IMR-90 (cell line): ENCODE measurements at regions not wholly inside any gene's neighbourhood (a gene's known extent, or its start where the extent isn't known, plus 50 kb on each side); places are given as distances from the start of the nearest gene placed in this dataset.
A peak's percentile ranks its signal among the peaks of the same experiment; 100 is the strongest.
"Not testable (repeated sequence)": the region's sequence is repeated elsewhere in the genome, so short reads cannot be mapped to it uniquely, and the experiment has no call there.

Source experiments
- ATAC-seq: fragments of 200-7000 bp; cut with Tn5 transposase; 2 replicates; pipeline ENCODE4 v1.9.1; 2020; ENCODE audit warnings: low read depth, mild to moderate bottlenecking, moderate library complexity
- BruUV-seq: library from RNA; stranded (reverse); fragments of 400-500 nt; replicated peaks from 2 replicates; lab custom pipeline; 2021; lab: Mats Ljungman, UMichigan
- CTCF ChIA-PET: fragments of 300-600 bp; formaldehyde crosslinking; extraction: SDS; loops from one replicate; lab custom pipeline; 2021; ENCODE audit warnings: antibody characterized with exemption; lab: Yijun Ruan, JAX
- POLR2A ChIA-PET: fragments of 300-600 bp; sonication (Branson Sonifier 250); formaldehyde crosslinking; loops from one replicate; lab custom pipeline; 2022; ENCODE audit warnings: antibody characterized with exemption; ENCODE audit not compliant: unreplicated experiment; lab: Charles Lee
- DNase-seq: peaks from one replicate; pipeline ENCODE4 v3.0.0; 2013
- H2AFZ ChIP-seq: replicated peaks from 2 replicates; pipeline ENCODE3; 2013; ENCODE audit warnings: low read length, mild to moderate bottlenecking; ENCODE audit not compliant: poor library complexity
- H2AK5ac ChIP-seq: 2 replicates; pipeline ENCODE4 v1.6.1; 2013; ENCODE audit warnings: low read depth, low read length, inconsistent platforms
- H2AK9ac ChIP-seq: replicated peaks from 2 replicates; pipeline ENCODE3; 2013; ENCODE audit warnings: mild to moderate bottlenecking, low read depth, low read length, moderate library complexity; ENCODE audit not compliant: poor library complexity
- H2BK120ac ChIP-seq: 2 replicates; pipeline ENCODE4 v1.6.1; 2013; ENCODE audit warnings: low read depth, low read length, inconsistent platforms
- H2BK15ac ChIP-seq: 3 replicates; pipeline ENCODE4 v1.6.1; 2013; ENCODE audit warnings: low read depth, low read length, inconsistent platforms
- H2BK20ac ChIP-seq: 2 replicates; pipeline ENCODE4 v1.6.1; 2013; ENCODE audit warnings: low read depth, mild to moderate bottlenecking, inconsistent platforms, low read length, moderate library complexity
- H2BK5ac ChIP-seq: 2 replicates; pipeline ENCODE4 v1.6.1; 2013; ENCODE audit warnings: mild to moderate bottlenecking, low read depth, low read length, inconsistent platforms; ENCODE audit not compliant: poor library complexity, severe bottlenecking
- H3K14ac ChIP-seq: replicated peaks from 2 replicates; pipeline ENCODE4 v1.6.1; 2013; ENCODE audit warnings: low read depth, low read length, inconsistent platforms
- H3K18ac ChIP-seq: 2 replicates; pipeline ENCODE4 v1.6.1; 2013; ENCODE audit warnings: low read depth, low read length, control low read depth
- H3K23ac ChIP-seq: 2 replicates; pipeline ENCODE4 v1.6.1; 2013; ENCODE audit warnings: low read depth, low read length, inconsistent platforms
- H3K27ac ChIP-seq: 2 replicates; pipeline ENCODE4 v1.5.1; 2013; ENCODE audit warnings: mild to moderate bottlenecking, control low read depth, low read length; ENCODE audit not compliant: insufficient read depth
- H3K27me3 ChIP-seq: 2 replicates; pipeline ENCODE4 v1.6.1; 2013; ENCODE audit warnings: low read length; ENCODE audit not compliant: control insufficient read depth, insufficient read depth
- H3K36me3 ChIP-seq: 2 replicates; pipeline ENCODE4 v1.6.1; 2013; ENCODE audit warnings: low read length, mixed read lengths; ENCODE audit not compliant: control insufficient read depth, insufficient read depth
- H3K4ac ChIP-seq: 2 replicates; pipeline ENCODE4 v1.6.1; 2013; ENCODE audit warnings: low read depth, low read length, inconsistent platforms
- H3K4me1 ChIP-seq: 2 replicates; pipeline ENCODE4 v1.6.1; 2013; ENCODE audit warnings: low read length, mixed read lengths; ENCODE audit not compliant: control insufficient read depth, insufficient read depth
- H3K4me2 ChIP-seq: 2 replicates; pipeline ENCODE4 v1.6.1; 2013; ENCODE audit warnings: low read depth, mild to moderate bottlenecking, control low read depth, low read length, moderate library complexity
- H3K4me3 ChIP-seq: 2 replicates; pipeline ENCODE4 v1.5.1; 2013; ENCODE audit warnings: low read depth, mild to moderate bottlenecking, control low read depth, low read length, moderate library complexity; ENCODE audit not compliant: insufficient read depth
- H3K56ac ChIP-seq: 2 replicates; pipeline ENCODE4 v1.6.1; 2013; ENCODE audit warnings: low read length, inconsistent platforms; ENCODE audit not compliant: insufficient read depth; ENCODE audit errors: extremely low read depth
- H3K79me1 ChIP-seq, 2 experiments: 2 replicates each; pipeline ENCODE4 v1.6.1; 2013; ENCODE audit warnings: low read length in 2 of 2, inconsistent platforms in 1 of 2, low read depth in 1 of 2
- H3K9ac ChIP-seq: 2 replicates; pipeline ENCODE4 v1.6.1; 2013; ENCODE audit warnings: low read depth, low read length, control low read depth
- H3K9me1 ChIP-seq: 2 replicates; pipeline ENCODE4 v1.6.1; 2013; ENCODE audit warnings: low read length, inconsistent platforms; ENCODE audit not compliant: insufficient read depth
- H3K9me3 ChIP-seq: 2 replicates; pipeline ENCODE4 v1.6.1; 2013; ENCODE audit warnings: low read length; ENCODE audit not compliant: control insufficient read depth, insufficient read depth
- H4K20me1 ChIP-seq: 2 replicates; pipeline ENCODE4 v1.6.1; 2013; ENCODE audit warnings: low read length, inconsistent platforms; ENCODE audit not compliant: insufficient read depth
- H4K5ac ChIP-seq: 2 replicates; pipeline ENCODE4 v1.6.1; 2013; ENCODE audit warnings: mild to moderate bottlenecking, low read depth, low read length, control low read depth
- H4K8ac ChIP-seq, 2 experiments: 2 replicates each; pipeline ENCODE4 v1.6.1; 2013; ENCODE audit warnings: low read depth in 2 of 2, low read length in 2 of 2, control low read depth in 1 of 2, inconsistent platforms in 1 of 2
- H4K91ac ChIP-seq: 2 replicates; pipeline ENCODE4 v1.6.1; 2013; ENCODE audit warnings: low read depth, low read length, inconsistent platforms; ENCODE audit not compliant: insufficient read depth
- CEBPB ChIP-seq: IDR thresholded peaks from 2 replicates; pipeline ENCODE4 v1.6.1; 2012; ENCODE audit warnings: low read depth, low read length, improper control_type of control experiment
- CHD1 ChIP-seq: IDR thresholded peaks from 2 replicates; pipeline ENCODE4 v1.6.1; 2012; ENCODE audit warnings: low read depth, low read length, improper control_type of control experiment
- MAZ ChIP-seq: IDR thresholded peaks from 2 replicates; pipeline ENCODE4 v1.6.1; 2012; ENCODE audit warnings: low read depth, mild to moderate bottlenecking, low read length, improper control_type of control experiment, moderate library complexity, borderline replicate concordance
- RFX5 ChIP-seq: IDR thresholded peaks from 2 replicates; pipeline ENCODE4 v1.8.0; 2012; ENCODE audit warnings: low read depth, mild to moderate bottlenecking, low read length, moderate library complexity
- SMC3 ChIP-seq: fragments of 150-350 bp; IDR thresholded peaks from 2 replicates; pipeline ENCODE4 v1.6.1; 2016; ENCODE audit warnings: low read depth, mild to moderate bottlenecking, antibody characterized with exemption, low read length, moderate library complexity
- WGBS, 2 experiments: methylation state at CpG; one replicate each; pipeline versions ENCODE4 v1.1.5 to v1.1.7; 2013; ENCODE audit warnings: missing lambda C conversion rate in 2 of 2; ENCODE audit not compliant: insufficient read length in 1 of 2; ENCODE audit errors: extremely low coverage in 2 of 2; 5-methylcytosine and 5-hydroxymethylcytosine counted together
- dilution Hi-C: fragments of 300-500 bp; cut with HindIII; formaldehyde crosslinking; loops from one replicate; pipeline ENCODE4 v1.14.3; 2018; ENCODE audit warnings: low sequenced_read_pairs; ENCODE audit not compliant: unreplicated experiment
- in situ Hi-C: fragments of 300-500 bp; cut with MboI; formaldehyde crosslinking; loops from 3 replicates; pipeline ENCODE4 v1.14.3; 2019; ENCODE audit warnings: low sequenced_read_pairs, inconsistent platforms, mixed read lengths
- intact Hi-C: fragments of 100-400 bp; cut with micrococcal nuclease; formaldehyde crosslinking; loops from 2 replicates; pipeline ENCODE4 v1.10.0; 2022
- TF ChIP-seq, protein P1 (sequence below): conservative IDR thresholded peaks from 2 replicates; pipeline ENCODE4 v1.5.1; 2012; ENCODE audit warnings: mild to moderate bottlenecking, low read depth, low read length, improper control_type of control experiment

DNA sequence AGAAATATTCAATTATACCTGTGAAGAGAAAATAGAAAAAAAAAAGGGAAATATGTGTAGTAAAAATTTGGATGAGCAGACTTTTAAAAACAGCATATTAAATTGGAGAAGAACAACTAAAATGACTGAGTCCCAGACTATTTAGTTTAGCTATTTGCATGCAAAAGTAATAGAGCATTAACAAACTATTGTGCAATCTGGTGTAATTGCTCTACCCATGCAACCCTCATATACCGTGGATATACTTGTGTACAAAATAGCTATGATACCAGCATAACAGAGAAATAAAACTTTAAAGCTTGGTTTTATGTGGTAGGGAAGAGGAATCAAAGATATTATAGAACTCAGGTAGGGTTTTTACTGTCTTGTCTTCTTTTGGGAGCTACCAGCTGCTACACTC is 78.7 kb upstream of the PRDM9 start:
- H3K23ac ChIP-seq: no peak overlapping the region
- CTCF ChIA-PET: interaction anchor here (0.6 kb wide), 1 partner anchor 59 kb away, joined by 7 read pairs; no protein-coding TSS in a partner anchor
- in situ Hi-C loops: no loop called here
- no peaks in the 10 kb centered on the region for H3K4me1 ChIP-seq
- no peak overlapping the region for H3K9ac ChIP-seq
- peaks cover 12% of the 10 kb centered on the region for H3K9me3 ChIP-seq
- H3K79me1 ChIP-seq: no peaks in the 10 kb centered on the region
- intact Hi-C loops: no loop called here
- no peak overlapping the region for H2BK5ac ChIP-seq
- H2BK20ac ChIP-seq: no peak overlapping the region
- no peak for ATAC-seq
- H3K14ac ChIP-seq: no peak overlapping the region
- no peaks in the 10 kb centered on the region for H3K36me3 ChIP-seq
- H4K8ac ChIP-seq: no peak overlapping the region
- no peak overlapping the region for H3K56ac ChIP-seq
- TF ChIP-seq, protein P1, sequence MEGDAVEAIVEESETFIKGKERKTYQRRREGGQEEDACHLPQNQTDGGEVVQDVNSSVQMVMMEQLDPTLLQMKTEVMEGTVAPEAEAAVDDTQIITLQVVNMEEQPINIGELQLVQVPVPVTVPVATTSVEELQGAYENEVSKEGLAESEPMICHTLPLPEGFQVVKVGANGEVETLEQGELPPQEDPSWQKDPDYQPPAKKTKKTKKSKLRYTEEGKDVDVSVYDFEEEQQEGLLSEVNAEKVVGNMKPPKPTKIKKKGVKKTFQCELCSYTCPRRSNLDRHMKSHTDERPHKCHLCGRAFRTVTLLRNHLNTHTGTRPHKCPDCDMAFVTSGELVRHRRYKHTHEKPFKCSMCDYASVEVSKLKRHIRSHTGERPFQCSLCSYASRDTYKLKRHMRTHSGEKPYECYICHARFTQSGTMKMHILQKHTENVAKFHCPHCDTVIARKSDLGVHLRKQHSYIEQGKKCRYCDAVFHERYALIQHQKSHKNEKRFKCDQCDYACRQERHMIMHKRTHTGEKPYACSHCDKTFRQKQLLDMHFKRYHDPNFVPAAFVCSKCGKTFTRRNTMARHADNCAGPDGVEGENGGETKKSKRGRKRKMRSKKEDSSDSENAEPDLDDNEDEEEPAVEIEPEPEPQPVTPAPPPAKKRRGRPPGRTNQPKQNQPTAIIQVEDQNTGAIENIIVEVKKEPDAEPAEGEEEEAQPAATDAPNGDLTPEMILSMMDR: no peak
- TF ChIP-seq MAZ: no peak
- no peak for TF ChIP-seq RFX5
- TF ChIP-seq SMC3: no peak
- TF ChIP-seq CEBPB: peak; percentile 74
- TF ChIP-seq CHD1: no peak
- H4K5ac ChIP-seq: no peak overlapping the region
- H2AFZ ChIP-seq: no peak overlapping the region
- H3K4me3 ChIP-seq: no peak overlapping the region
- no peak for DNase-seq
- BruUV-seq: no TSS peak
- no peak overlapping the region for H3K27ac ChIP-seq
- H4K20me1 ChIP-seq: no peaks in the 10 kb centered on the region
- no peak overlapping the region for H4K91ac ChIP-seq
- H3K4me2 ChIP-seq: no peak overlapping the region
- H3K18ac ChIP-seq: no peak overlapping the region
- dilution Hi-C loops: no loop called here
- no peak overlapping the region for H2AK5ac ChIP-seq
- H3K27me3 ChIP-seq: no peaks in the 10 kb centered on the region
- no peak overlapping the region for H2BK120ac ChIP-seq
- no peak overlapping the region for H2BK15ac ChIP-seq
- no CpG with 5 or more reads among the region's 1 CpG for WGBS, 2 experiments
- H2AK9ac ChIP-seq: no peak overlapping the region
- H3K4ac ChIP-seq: no peak overlapping the region
- H3K9me1 ChIP-seq: no peaks in the 10 kb centered on the region
- POLR2A ChIA-PET: no interaction called here

DNA sequence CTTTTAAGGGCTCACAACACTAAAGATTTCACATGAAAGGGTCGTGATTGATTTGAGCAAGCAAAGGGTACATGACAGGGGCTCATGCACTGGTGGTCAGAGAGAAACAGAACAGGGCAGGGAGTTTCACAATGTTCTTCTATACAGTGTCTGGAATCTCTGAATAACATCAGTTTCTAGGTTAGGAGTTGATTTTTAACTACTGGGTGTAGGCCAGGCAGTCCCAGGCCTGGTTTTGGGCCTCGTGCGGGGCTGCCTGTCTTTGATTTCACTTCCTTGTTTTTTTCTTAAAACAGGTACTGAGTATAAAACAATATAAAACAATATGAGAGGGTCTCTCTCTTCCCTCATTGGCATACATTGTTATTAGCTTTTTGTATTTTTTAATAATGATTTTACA is 87.2 kb upstream of the PRDM9 start:
- DNase-seq, H3K79me1 ChIP-seq, H3K4me1 ChIP-seq, H3K4ac ChIP-seq, intact Hi-C loops, ATAC-seq, H2AK9ac ChIP-seq, H2BK20ac ChIP-seq, CTCF ChIA-PET, H4K5ac ChIP-seq, H3K36me3 ChIP-seq, H3K18ac ChIP-seq, H4K91ac ChIP-seq, H4K20me1 ChIP-seq, H2BK120ac ChIP-seq, H3K4me2 ChIP-seq, H3K23ac ChIP-seq, H3K9me1 ChIP-seq, H2BK15ac ChIP-seq, dilution Hi-C loops, H3K9ac ChIP-seq, H4K8ac ChIP-seq, H3K14ac ChIP-seq, in situ Hi-C loops, BruUV-seq, POLR2A ChIA-PET, H3K4me3 ChIP-seq, H3K27me3 ChIP-seq, H3K27ac ChIP-seq, H2AFZ ChIP-seq, H3K56ac ChIP-seq, H2BK5ac ChIP-seq, H2AK5ac ChIP-seq: not testable (repeated sequence)
- no CpG with 5 or more reads among the region's 3 CpGs for WGBS, 2 experiments
- peaks cover 10% of the 10 kb centered on the region for H3K9me3 ChIP-seq
